ENCODE measurements at regions not wholly inside any gene's neighbourhood (a gene's known extent, or its start where the extent isn't known, plus 50 kb on each side); places are given as distances from the start of the nearest gene placed in this dataset.

DNA sequence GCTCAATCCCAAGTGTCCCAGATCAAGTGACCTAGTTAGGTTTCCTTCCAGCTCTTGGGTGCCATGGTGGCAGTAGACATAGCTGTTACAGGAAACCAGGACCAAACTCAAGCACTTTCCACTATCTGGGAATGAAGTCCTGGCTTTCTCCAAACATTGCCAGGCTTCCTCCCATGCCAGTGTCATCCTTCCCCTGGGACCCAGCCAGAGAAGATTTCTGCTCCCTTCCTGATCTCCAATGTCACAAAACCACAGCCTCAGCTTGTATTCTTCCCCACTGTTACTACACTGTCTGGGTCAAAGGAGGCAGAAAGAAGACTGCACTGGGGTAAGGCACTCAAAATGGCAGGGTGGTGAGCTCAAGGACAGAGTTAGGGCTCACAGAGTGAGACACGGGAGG is 347.1 kb downstream of the TNS1 start:
- Histone ChIP-seq H3K4me1 (ENCODE audit: control insufficient read depth in 5 of 5, insufficient read depth in 5 of 5, low read length in 5 of 5) (peaks cover 0 to 5% (median 0%) of the 10 kb centered on the region in 5 donors), H3K9ac (ENCODE audit: insufficient read depth in 1 of 2, low read length in 2 of 2) (no peak overlapping the region), H3K4me3 (no peak overlapping the region), H3K36me3 (ENCODE audit: control insufficient read depth in 4 of 4, insufficient read depth in 4 of 4, low read length in 4 of 4) (no peaks in the 10 kb centered on the region), H3K9me3 (ENCODE audit: control insufficient read depth in 4 of 4, insufficient read depth in 3 of 4, low read length in 3 of 4) (no peaks in the 10 kb centered on the region), H3K27me3 (ENCODE audit: control insufficient read depth in 3 of 3, insufficient read depth in 3 of 3, low read length in 2 of 3) (no peaks in the 10 kb centered on the region), H3K27ac (ENCODE audit: low read depth in 1 of 2, low read length in 1 of 2) (no peak overlapping the region)
- WGBS, 2 donors: 91 to 93% methylated on average over 1 of the region's 1 CpG
- DNase-seq (no peak), ATAC-seq (ENCODE audit: insufficient read depth, low FRiP score) (no peak)
- TF ChIP-seq CTCF (IDR thresholded peaks at IDR 0.05; ENCODE audit: control extremely low read depth, extremely low read depth): no peak

DNA sequence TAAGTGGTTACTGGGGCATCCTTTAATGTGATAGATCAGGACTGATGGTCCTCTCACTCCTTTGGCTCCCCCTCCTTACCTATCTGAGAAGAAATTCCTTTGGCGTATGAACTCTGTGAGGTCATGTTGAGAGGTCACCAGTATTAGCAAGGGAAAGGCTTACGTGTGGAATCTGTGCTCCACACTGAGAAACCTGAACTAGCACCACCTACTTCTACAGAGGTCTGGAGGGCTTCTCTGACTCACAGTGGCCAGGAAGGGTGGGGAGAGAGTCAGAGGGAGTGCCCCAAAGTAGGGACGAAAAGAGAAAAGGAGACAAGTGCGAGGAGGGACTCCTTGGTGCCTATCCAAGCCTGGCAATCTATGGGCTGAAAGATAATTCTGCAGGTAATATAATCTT is 348.6 kb downstream of the TNS1 start:
- WGBS, 2 donors: 88 to 90% methylated on average over 4 of the region's 4 CpGs
- Histone ChIP-seq H3K9ac (ENCODE audit: insufficient read depth in 1 of 2, low read length in 2 of 2) (no peak overlapping the region), H3K4me1 (ENCODE audit: control insufficient read depth in 5 of 5, insufficient read depth in 5 of 5, low read length in 5 of 5) (peaks cover 0 to 5% (median 0%) of the 10 kb centered on the region in 5 donors), H3K27ac (ENCODE audit: low read depth in 1 of 2, low read length in 1 of 2) (no peak overlapping the region), H3K4me3 (no peak overlapping the region), H3K36me3 (ENCODE audit: control insufficient read depth in 4 of 4, insufficient read depth in 4 of 4, low read length in 4 of 4) (no peaks in the 10 kb centered on the region), H3K27me3 (ENCODE audit: control insufficient read depth in 3 of 3, insufficient read depth in 3 of 3, low read length in 2 of 3) (no peaks in the 10 kb centered on the region), H3K9me3 (ENCODE audit: control insufficient read depth in 4 of 4, insufficient read depth in 3 of 4, low read length in 3 of 4) (no peaks in the 10 kb centered on the region)
- DNase-seq (no peak), ATAC-seq (ENCODE audit: insufficient read depth, low FRiP score) (no peak)
- TF ChIP-seq CTCF (IDR thresholded peaks at IDR 0.05; ENCODE audit: control extremely low read depth, extremely low read depth): no peak

GRCh38 chr2:217652761-217653639 is 349.8 kb downstream of the TNS1 start:
- peak; percentile 71 for ATAC-seq (ENCODE audit: insufficient read depth, low FRiP score)
- 31 to 44% methylated on average over 7 of the region's 7 CpGs for WGBS, 2 donors
- no peak overlapping the region for H3K27ac ChIP-seq (ENCODE audit: low read depth in 1 of 2, low read length in 1 of 2)

More at GRCh38 chr2:217652761-217653639, 349.8 kb downstream of the TNS1 start:
- DNase-seq: peak in 1 of 3 donors; percentile 44
- peaks cover 0 to 5% (median 0%) of the 10 kb centered on the region in 5 donors for H3K4me1 ChIP-seq (ENCODE audit: control insufficient read depth in 5 of 5, insufficient read depth in 5 of 5, low read length in 5 of 5)
- no peaks in the 10 kb centered on the region for H3K36me3 ChIP-seq (ENCODE audit: control insufficient read depth in 4 of 4, insufficient read depth in 4 of 4, low read length in 4 of 4)
- H3K27me3 ChIP-seq (ENCODE audit: control insufficient read depth in 3 of 3, insufficient read depth in 3 of 3, low read length in 2 of 3): no peaks in the 10 kb centered on the region
- TF ChIP-seq CTCF (IDR thresholded peaks at IDR 0.05; ENCODE audit: control extremely low read depth, extremely low read depth): no peak
- H3K9ac ChIP-seq (ENCODE audit: insufficient read depth in 1 of 2, low read length in 2 of 2): no peak overlapping the region
- H3K4me3 ChIP-seq: no peak overlapping the region
- H3K9me3 ChIP-seq (ENCODE audit: control insufficient read depth in 4 of 4, insufficient read depth in 3 of 4, low read length in 3 of 4): no peaks in the 10 kb centered on the region
